A204.1 (cell line): ENCODE measurements at regions not wholly inside any gene's neighbourhood (a gene's known extent, or its start where the extent isn't known, plus 50 kb on each side); places are given as distances from the start of the nearest gene placed in this dataset.
"Not testable (repeated sequence)": the region's sequence is repeated elsewhere in the genome, so short reads cannot be mapped to it uniquely, and the experiment has no call there.

Experiments used
- FAIRE-seq: peaks from 2 replicates; lab custom pipeline; 2012; peaks lifted over from hg19 to GRCh38; lab: Jason Lieb, UNC

- FAIRE-seq: no peak
Measured at GRCh38 chr9:17083258-17083657, 51.6 kb upstream of the CNTLN start.

GRCh38 chr9:17082343-17083064 is 52.3 kb upstream of the CNTLN start:
- FAIRE-seq: no peak

- no peak for FAIRE-seq
Measured at GRCh38 chr9:17081814-17082213, 53.0 kb upstream of the CNTLN start.

DNA sequence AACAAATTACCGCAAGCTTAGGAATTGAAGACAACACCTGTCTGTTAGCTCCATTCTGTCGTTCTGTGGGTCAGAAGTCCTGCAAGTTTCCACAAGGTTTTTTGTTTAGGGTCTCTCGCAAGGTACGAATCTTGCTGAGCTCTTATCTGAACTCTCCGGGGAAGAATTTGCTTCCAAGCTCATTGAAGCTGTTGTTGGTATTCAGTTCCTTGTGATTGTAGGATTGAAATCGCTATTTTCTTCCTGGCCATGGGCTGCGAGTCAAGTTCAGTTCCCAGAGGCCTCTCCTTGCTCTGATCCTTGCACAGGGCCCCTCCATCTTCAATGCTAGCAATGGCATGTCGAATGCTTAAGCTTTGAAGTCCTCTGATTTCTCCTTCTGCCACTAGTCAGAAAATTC is 53.5 kb upstream of the CNTLN start:
- no peak for FAIRE-seq

GRCh38 chr9:17075758-17076485 is 58.9 kb upstream of the CNTLN start:
- FAIRE-seq: no peak

DNA sequence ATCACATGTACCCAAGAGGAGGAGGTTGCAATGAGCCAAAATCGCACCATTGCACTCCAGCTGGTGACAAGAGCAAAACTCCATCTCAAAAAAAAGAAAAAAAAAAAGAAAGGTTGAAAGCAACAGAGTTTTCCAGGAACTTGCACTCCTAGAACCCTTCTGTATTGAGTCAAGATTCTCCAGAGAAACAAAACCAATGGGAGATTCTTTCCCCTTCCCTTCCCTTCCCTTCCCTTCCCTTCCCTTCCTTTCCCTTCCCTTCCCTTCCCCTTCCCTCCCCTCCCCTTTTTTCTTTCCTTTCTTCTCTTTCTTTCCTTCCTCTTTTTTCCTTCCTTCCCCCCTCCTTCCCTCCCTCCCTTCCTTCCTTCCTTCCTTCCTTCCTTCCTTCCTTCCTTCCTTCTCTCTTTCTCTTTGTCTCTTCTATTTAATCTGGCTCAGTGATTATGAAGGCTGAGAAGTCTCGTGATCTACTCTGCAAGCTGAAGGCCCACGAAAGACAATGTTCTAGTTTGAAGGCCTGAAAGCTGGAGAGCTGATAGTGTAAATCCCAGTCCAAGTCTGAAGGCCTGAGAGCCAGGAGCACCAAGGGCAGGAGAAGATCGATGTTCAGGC is 59.6 kb upstream of the CNTLN start:
- no peak for FAIRE-seq

DNA sequence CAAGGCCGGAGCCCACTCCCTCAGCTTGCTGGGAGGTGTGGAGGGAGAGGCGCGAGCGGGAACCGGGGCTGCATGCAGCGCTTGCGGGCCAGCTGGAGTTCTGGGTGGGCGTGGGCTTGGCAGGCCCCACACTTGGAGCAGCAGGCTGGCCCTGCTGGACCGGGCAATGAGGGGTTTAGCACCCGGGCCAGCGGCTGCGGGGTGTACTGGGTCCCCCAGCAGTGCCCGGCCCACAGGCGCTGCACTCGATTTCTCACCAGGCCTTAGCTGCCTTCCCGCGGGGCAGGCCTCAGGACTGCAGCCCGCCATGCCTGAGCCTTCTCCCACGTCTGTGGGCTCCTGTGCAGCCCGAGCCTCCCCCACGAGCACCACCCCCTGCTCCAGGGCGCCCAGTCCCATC is 62.3 kb upstream of the CNTLN start:
- not testable (repeated sequence) for FAIRE-seq

DNA sequence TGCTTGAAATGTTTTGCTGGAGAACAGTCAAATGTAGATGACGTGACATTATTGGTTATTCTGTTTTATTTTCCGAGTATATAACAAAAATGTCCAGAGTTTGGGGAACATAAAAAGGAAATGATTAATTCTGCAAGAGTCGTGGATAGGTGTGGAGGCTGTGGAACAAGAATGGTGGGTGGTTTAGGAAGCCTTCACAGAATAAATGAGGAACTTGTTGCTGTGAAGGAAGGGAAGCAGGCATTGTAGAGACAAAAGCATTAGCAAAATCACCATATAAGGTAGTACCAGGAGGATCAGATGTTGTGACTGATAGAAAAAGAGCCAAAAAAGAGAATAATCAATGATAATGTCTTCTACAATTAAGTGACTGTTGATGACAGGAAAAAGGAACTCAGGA is 66.2 kb upstream of the CNTLN start:
- FAIRE-seq: no peak

DNA sequence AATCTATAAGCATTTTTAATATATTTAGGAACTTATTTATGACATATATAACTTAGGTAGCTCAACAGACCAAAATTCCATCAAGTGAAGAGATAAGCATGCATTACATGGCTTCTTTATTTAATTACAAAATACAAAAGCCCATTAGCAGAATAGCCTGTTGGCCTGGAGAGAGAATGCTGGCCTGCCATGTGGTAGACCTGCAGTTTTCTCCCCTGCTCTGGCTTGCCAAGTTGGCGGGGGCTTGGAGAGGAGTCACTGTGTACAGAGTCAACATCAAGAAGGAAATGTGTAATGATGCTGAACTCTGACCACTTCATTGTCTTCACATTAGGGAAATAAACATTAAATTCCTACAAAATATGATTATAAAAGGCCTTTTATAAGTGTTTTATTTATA is 69.8 kb upstream of the CNTLN start:
- FAIRE-seq: no peak

GRCh38 chr9:17064558-17064957 is 70.3 kb upstream of the CNTLN start:
- no peak for FAIRE-seq

DNA sequence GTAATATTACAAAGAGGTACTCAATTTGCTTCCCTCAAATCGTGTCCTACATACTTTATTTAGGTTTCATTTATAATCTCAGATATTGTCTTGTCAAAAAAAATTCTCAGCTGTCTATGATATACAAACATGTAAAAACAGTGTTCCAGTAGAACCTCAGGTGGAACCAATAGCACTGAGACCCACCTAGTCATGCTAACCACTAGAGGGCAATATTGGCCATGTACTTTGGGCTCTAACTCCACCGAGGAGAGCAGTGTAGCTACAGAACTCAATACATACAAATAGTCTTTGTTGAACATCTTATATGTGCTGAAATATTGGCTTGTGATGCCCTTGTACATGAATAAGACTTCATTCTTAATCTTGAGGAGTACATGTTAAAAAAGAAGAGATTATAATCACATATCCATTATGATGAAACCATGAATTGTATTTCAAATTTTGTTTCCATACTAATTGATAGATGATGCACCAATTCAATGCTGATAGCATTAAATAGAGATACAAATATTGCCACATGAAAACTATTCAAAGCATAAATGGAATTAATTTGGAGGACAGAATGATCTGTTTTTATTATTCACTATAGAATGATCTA is 71.2 kb upstream of the CNTLN start:
- peak; percentile 86 for FAIRE-seq

DNA sequence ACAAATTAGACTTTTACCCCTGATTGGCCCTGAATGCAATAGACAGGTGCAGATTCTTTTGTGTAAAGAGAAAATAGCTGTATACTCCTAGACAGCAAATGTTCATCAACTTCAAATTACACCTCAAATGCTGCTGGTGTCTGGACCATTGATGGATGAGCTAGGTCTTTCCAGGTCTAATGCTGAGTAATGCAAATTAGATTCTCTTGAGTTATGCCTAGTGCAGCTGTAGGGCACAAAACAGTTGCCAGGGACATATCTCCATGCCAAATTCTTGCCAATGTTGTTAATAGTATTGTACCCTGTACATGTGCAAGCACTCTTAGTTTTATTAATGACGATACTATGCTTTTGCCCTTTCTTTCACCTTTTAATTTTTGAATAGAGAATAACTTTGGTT is 72.3 kb upstream of the CNTLN start:
- no peak for FAIRE-seq

DNA sequence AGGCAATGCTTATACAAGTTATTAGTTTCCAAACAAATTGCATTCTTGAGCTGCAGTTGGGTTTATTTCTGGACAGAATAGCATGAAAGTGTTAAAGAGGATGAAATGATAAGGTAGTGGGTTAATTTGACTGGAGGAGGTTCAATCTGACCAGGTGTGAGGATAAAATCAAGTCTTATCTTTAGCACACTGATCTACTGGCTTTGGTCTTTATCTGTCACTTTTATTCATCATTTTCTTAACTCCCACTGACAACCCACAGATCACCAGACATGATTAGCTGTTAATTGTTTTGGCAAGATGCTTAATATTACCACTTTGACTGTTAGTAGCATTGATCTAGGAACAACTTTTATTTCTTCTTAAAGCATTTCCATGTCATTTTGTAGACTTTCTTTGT is 74.4 kb upstream of the CNTLN start:
- no peak for FAIRE-seq

DNA sequence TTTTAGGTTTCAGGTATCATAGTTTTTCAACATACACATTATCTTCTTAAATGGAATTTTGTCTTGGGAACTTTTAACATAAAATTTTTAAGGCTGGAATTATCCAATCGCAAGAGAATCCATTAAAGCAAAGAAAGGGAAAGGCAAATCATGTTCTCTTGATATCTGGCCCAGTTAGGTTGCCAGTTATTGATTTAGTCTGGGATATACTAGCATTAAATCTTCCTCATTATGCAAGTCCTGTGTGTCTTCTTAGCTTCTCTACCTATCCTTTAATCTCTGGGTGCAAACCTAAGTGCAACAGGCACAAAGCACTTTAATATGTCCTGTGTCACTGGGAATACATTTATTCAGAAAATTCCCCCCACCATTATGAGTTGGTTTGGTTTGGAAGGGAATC is 75.4 kb upstream of the CNTLN start:
- FAIRE-seq: no peak

DNA sequence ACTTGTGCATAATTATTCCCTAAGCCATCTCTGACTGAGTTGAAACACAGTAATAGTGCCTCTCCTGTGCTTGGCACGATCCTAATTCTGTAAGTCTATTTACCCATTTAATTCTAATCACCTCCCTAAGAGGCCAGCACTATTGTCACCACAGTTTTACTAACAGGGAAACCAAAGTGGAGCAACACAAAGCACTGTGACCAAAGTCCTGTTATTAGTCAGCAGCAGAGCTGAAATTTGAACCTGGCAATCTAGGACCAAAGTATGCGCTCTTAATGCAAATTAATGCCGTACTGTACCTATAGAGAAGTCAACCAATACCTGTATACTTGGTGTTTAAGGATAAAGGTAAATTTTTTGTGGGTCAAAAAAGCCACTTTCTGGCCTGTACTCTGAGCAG is 77.1 kb upstream of the CNTLN start:
- no peak for FAIRE-seq

GRCh38 chr9:17052626-17053025 is 82.2 kb upstream of the CNTLN start:
- no peak for FAIRE-seq

GRCh38 chr9:17045381-17045940 is 89.4 kb upstream of the CNTLN start:
- FAIRE-seq: no peak

GRCh38 chr9:17031546-17031945 is 103.3 kb upstream of the CNTLN start:
- no peak for FAIRE-seq

DNA sequence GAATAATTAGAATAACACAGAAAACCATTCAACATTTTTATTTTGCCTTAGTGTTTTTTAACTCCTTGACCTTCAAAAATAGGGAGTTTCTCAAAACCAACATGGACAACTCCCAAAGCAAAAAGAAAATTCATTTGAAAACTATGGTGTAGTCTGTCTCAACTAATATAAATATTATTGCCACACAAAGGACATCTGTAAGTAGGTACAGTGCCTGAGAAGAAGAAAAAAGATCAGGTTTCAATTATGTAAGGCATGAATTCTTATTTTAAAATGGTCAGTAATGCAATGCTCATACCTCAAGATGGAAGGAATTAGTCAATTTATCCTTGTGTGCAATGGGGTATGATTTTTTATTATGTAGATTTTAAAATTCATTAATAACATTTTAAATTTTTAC is 109.6 kb upstream of the CNTLN start:
- FAIRE-seq: no peak

- FAIRE-seq: no peak
Measured at GRCh38 chr9:17024129-17024528, 110.7 kb upstream of the CNTLN start.

DNA sequence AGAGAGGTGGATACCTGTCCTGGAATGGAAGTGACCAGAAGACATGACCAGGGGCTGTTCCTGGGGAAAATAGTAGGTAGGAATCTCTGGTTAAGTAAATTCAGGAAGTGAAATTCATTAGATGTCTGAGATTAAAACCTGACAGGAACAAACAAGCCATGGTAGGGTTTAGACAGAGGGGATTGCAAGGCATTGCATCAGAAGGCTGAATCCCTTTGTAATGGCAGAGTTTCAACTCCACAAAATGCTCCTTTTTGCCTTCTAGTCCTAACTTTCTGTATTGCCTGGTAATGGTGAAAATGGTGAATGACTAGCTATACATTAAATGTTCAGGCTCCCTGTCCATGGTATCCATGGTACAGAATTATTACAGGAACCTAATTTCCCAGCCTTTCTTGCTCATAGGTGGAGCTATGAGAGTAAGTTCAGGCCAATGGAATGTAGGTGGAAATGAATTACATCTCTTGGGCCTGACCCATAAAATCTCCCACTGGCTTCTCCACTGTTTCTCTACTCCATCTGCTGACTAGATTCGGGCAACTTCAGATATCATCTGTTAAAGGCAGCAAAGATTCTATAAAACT is 113.4 kb upstream of the CNTLN start:
- FAIRE-seq: no peak

DNA sequence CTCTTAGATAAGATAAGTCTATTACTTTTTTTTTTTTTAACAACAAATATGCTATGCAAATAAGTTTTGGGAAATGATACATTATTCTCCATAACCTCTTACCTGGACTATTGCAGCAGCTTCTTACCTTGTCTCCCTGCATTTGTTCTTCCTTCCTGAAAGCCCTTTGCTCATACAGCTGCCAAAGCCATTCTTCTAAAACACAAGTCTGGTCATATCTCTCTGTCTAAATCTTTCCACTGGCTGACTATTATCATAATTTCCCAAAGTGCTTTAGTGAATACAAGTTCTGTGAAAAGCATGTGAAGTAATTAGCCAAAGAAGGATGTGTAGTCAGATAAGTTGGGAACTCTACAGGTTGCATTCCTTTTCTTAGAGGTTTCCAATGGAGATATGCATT is 115.4 kb upstream of the CNTLN start:
- no peak for FAIRE-seq
